Peyer's patch (tissue), 4 donors: ENCODE measurements at regions not wholly inside any gene's neighbourhood (a gene's known extent, or its start where the extent isn't known, plus 50 kb on each side); places are given as distances from the start of the nearest gene placed in this dataset.

Experiments used
- DNase-seq, 3 donors: peaks; one replicate each; pipeline ENCODE4 v3.0.0-alpha.2; 2017 to 2019
- H3K27ac ChIP-seq, 4 donors: fragments of 200-600 bp; sonication (generic); one replicate each; pipeline ENCODE4 v1.5.1; 2016 to 2019
- H3K27me3 ChIP-seq, 2 donors: fragments of 200-600 bp; sonication (generic); one replicate each; pipeline ENCODE4 v1.5.1; 2019
- H3K36me3 ChIP-seq, 3 donors: fragments of 200-600 bp; sonication (generic); one replicate each; pipeline ENCODE4 v1.5.1; 2016 to 2019
- H3K4me1 ChIP-seq, 4 donors: fragments of 200-600 bp; sonication (generic); one replicate each; pipeline ENCODE4 v1.5.1; 2016 to 2019
- H3K4me3 ChIP-seq, 4 donors: fragments of 200-600 bp; sonication (generic); 1 replicate in 3 of 4; 2 replicates in 1 of 4; pipeline ENCODE4 v1.5.1; 2016 to 2019; ENCODE audit warnings: mild to moderate bottlenecking in 1 of 4
- H3K9me3 ChIP-seq, 4 donors: fragments of 200-600 bp; sonication (generic); one replicate each; pipeline ENCODE4 v1.5.1; 2016 to 2019; ENCODE audit warnings: mild to moderate bottlenecking in 1 of 4
- POLR2A ChIP-seq, 2 donors: fragments of 450-650 bp; IDR thresholded peaks; one replicate each; pipeline ENCODE4 v1.5.1; 2017; ENCODE audit warnings: antibody characterized with exemption in 2 of 2, mild to moderate bottlenecking in 2 of 2, moderate library complexity in 2 of 2
- TF ChIP-seq, protein P1 (sequence below), 6 experiments: fragments of 450-650 bp in 4 of 6; fragments of 200-600 bp in 2 of 6; sonication (generic) in 1 of 6; IDR thresholded peaks; one replicate each; pipeline ENCODE4 v1.5.1; 2017 to 2019; ENCODE audit warnings: antibody characterized with exemption in 6 of 6, mild to moderate bottlenecking in 3 of 6, moderate library complexity in 1 of 6

GRCh38 chr5:167530548-167530947, 760.9 kb upstream of the WWC1 start:
- Histone ChIP-seq H3K36me3 (no peaks in the 10 kb centered on the region), H3K4me1 (no peaks in the 10 kb centered on the region), H3K27me3 (no peaks in the 10 kb centered on the region), H3K27ac (no peak overlapping the region), H3K4me3 (no peak overlapping the region), H3K9me3 (no peaks in the 10 kb centered on the region)
- TF ChIP-seq POLR2A (IDR thresholded peaks at IDR 0.05): no peak
- TF ChIP-seq, protein P1, sequence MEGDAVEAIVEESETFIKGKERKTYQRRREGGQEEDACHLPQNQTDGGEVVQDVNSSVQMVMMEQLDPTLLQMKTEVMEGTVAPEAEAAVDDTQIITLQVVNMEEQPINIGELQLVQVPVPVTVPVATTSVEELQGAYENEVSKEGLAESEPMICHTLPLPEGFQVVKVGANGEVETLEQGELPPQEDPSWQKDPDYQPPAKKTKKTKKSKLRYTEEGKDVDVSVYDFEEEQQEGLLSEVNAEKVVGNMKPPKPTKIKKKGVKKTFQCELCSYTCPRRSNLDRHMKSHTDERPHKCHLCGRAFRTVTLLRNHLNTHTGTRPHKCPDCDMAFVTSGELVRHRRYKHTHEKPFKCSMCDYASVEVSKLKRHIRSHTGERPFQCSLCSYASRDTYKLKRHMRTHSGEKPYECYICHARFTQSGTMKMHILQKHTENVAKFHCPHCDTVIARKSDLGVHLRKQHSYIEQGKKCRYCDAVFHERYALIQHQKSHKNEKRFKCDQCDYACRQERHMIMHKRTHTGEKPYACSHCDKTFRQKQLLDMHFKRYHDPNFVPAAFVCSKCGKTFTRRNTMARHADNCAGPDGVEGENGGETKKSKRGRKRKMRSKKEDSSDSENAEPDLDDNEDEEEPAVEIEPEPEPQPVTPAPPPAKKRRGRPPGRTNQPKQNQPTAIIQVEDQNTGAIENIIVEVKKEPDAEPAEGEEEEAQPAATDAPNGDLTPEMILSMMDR (IDR thresholded peaks at IDR 0.05): no peak
- DNase-seq: no peak

DNA sequence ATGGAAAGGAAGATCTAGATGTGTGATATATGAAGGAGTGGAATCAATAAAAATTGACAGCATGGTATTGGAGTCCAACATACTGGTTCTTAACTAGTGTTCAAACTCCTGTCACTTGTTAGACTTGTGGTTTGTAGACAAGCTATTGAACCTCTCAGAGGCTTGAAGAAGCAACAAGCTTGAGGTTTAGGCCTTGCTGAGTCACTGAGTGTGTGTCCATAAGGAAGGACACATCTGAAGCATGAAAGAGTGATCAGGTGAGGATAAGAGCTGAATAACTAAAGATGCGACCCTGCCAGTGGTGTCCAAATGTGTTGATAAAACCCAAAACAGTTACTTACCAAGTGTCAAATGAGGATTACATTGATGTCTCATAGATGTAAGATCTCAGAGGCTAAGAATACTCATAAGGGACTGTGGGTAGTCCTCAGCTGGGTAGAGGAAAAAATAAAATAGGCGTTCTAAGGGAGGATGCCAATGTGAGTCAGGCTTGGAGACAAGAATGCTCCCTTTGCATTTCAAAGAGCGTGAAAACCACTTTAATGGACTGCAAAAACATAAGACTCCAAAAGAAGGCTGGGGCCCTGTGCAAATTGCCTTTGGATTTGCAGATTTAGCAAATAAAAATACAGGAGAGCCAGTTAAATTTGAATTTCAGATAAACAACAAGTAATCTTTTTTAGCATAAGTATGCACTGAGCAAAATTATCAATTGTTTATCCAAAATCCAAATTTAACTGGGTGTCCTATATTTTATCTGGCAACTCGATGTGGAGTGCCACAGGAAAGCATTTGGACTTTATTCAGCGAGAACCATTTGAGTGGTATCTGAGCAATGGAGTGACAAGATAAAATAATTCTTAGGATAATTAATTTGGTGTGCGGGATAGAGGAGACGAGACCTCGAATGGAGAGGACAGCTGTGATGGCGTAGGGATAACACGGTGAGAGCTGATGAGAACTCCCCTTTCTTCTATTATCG, 757.3 kb upstream of the WWC1 start:
- Histone ChIP-seq H3K36me3 (no peaks in the 10 kb centered on the region), H3K4me3 (no peak overlapping the region), H3K27me3 (no peaks in the 10 kb centered on the region), H3K9me3 (no peaks in the 10 kb centered on the region), H3K27ac (no peak overlapping the region), H3K4me1 (no peaks in the 10 kb centered on the region)
- DNase-seq: no peak
- TF ChIP-seq, protein P1 (IDR thresholded peaks at IDR 0.05): no peak
- no peak for TF ChIP-seq POLR2A (IDR thresholded peaks at IDR 0.05)

DNA sequence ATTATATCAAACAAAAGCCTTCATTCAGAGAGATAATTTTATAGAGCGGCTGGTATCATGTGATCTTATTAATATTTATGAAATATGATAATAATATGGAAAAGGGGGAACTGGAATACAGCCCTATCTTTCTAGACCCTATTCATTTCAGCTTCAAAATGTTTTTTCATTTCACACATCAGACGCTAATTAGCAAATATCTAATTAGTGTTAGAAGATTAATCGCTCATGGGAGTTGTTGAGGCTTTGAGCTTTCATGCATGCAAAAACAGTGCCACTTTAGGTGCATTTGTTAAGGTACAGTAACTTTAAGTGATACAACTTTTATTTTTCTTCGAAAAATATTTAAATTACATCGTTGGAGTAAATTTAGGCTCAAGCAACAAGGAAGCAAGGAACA, 751.7 kb upstream of the WWC1 start:
- Histone ChIP-seq H3K9me3 (no peaks in the 10 kb centered on the region), H3K36me3 (no peaks in the 10 kb centered on the region)
- no peak for DNase-seq

GRCh38 chr5:167546270-167546669, 745.2 kb upstream of the WWC1 start:
- H3K27ac ChIP-seq: no peak overlapping the region
- H3K4me1 ChIP-seq: no peaks in the 10 kb centered on the region
- no peak overlapping the region for H3K4me3 ChIP-seq

More for the DNA sequence above, 751.7 kb upstream of the WWC1 start:
- Histone ChIP-seq H3K27ac (no peak overlapping the region), H3K4me3 (no peak overlapping the region), H3K27me3 (no peaks in the 10 kb centered on the region), H3K4me1 (no peaks in the 10 kb centered on the region)
- TF ChIP-seq, protein P1 (IDR thresholded peaks at IDR 0.05): no peak
- no peak for TF ChIP-seq POLR2A (IDR thresholded peaks at IDR 0.05)

GRCh38 chr5:167552356-167552755, 739.1 kb upstream of the WWC1 start:
- H3K4me1 ChIP-seq: no peaks in the 10 kb centered on the region
- H3K4me3 ChIP-seq: no peak overlapping the region
- TF ChIP-seq, protein P1 (IDR thresholded peaks at IDR 0.05): no peak
- no peak for TF ChIP-seq POLR2A (IDR thresholded peaks at IDR 0.05)
- no peak for DNase-seq
- no peaks in the 10 kb centered on the region for H3K9me3 ChIP-seq
- no peak overlapping the region for H3K27ac ChIP-seq
- no peaks in the 10 kb centered on the region for H3K27me3 ChIP-seq
- no peaks in the 10 kb centered on the region for H3K36me3 ChIP-seq

More at GRCh38 chr5:167546270-167546669, 745.2 kb upstream of the WWC1 start:
- DNase-seq: no peak
- H3K27me3 ChIP-seq: no peaks in the 10 kb centered on the region
- H3K36me3 ChIP-seq: no peaks in the 10 kb centered on the region
- no peak for TF ChIP-seq POLR2A (IDR thresholded peaks at IDR 0.05)
- TF ChIP-seq, protein P1 (IDR thresholded peaks at IDR 0.05): no peak
- H3K9me3 ChIP-seq: no peaks in the 10 kb centered on the region
